HG02588 (cell line): ENCODE measurements at regions not wholly inside any gene's neighbourhood (a gene's known extent, or its start where the extent isn't known, plus 50 kb on each side); places are given as distances from the start of the nearest gene placed in this dataset.

ENCODE experiments used
- ATAC-seq: cut with Tn5 transposase; IDR thresholded peaks from one replicate; pipeline ENCODE4 v1.9.1; 2021; ENCODE audit warnings: mild to moderate bottlenecking, moderate library complexity; ENCODE audit not compliant: unreplicated experiment

GRCh38 chr13:83355041-83355440, 527.2 kb downstream of the SLITRK1 start:
- ATAC-seq = no peak

GRCh38 chr13:83352391-83352790, 529.9 kb downstream of the SLITRK1 start:
- no peak for ATAC-seq

GRCh38 chr13:83350569-83350968, 531.7 kb downstream of the SLITRK1 start:
- ATAC-seq = no peak

- ATAC-seq = no peak
These were observed 537.8 kb downstream of the SLITRK1 start for GRCh38 chr13:83344518-83344917.

- no peak for ATAC-seq
These were observed 542.1 kb downstream of the SLITRK1 start for GRCh38 chr13:83340170-83340569.

GRCh38 chr13:83333614-83334388, 548.5 kb downstream of the SLITRK1 start:
- no peak for ATAC-seq

- no peak for ATAC-seq
These were observed 549.5 kb downstream of the SLITRK1 start for GRCh38 chr13:83332751-83333150.

GRCh38 chr13:83327091-83327490, 555.2 kb downstream of the SLITRK1 start:
- no peak for ATAC-seq

- ATAC-seq = no peak
These were observed 557.0 kb downstream of the SLITRK1 start for GRCh38 chr13:83325125-83325853.

GRCh38 chr13:83311886-83312577, 570.2 kb downstream of the SLITRK1 start:
- ATAC-seq = no peak

- no peak for ATAC-seq
These were observed 583.7 kb downstream of the SLITRK1 start for GRCh38 chr13:83298617-83299016.

- ATAC-seq = no peak
These were observed 584.5 kb downstream of the SLITRK1 start for GRCh38 chr13:83297586-83298290.

- no peak for ATAC-seq
These were observed 586.6 kb downstream of the SLITRK1 start for GRCh38 chr13:83295686-83296085.

- no peak for ATAC-seq
These were observed 595.5 kb downstream of the SLITRK1 start for GRCh38 chr13:83286737-83287136.

- ATAC-seq = no peak
These were observed 600.6 kb downstream of the SLITRK1 start for GRCh38 chr13:83281654-83282053.

GRCh38 chr13:83274679-83275078, 607.6 kb downstream of the SLITRK1 start:
- no peak for ATAC-seq

- ATAC-seq = no peak
These were observed 609.5 kb downstream of the SLITRK1 start for GRCh38 chr13:83272652-83273240.

- no peak for ATAC-seq
These were observed 610.2 kb downstream of the SLITRK1 start for GRCh38 chr13:83272076-83272475.

- no peak for ATAC-seq
These were observed 617.0 kb downstream of the SLITRK1 start for GRCh38 chr13:83265279-83265678.

GRCh38 chr13:83248751-83249150, 633.5 kb downstream of the SLITRK1 start:
- ATAC-seq = no peak

- no peak for ATAC-seq
These were observed 649.6 kb downstream of the SLITRK1 start for GRCh38 chr13:83232626-83233025.
